OCI-LY3 (cell line): ENCODE measurements at regions not wholly inside any gene's neighbourhood (a gene's known extent, or its start where the extent isn't known, plus 50 kb on each side); places are given as distances from the start of the nearest gene placed in this dataset.

Experiments used
- H2AFZ ChIP-seq: fragments of 200-600, 300-600 bp; shearing (Covaris generic); 2 replicates; pipeline ENCODE4 v1.6.0; 2014; ENCODE audit warnings: antibody characterized with exemption, low read depth, low read length
- H3K27ac ChIP-seq: fragments of 200-600, 300-600 bp; sonication (generic); 2 replicates; pipeline ENCODE4 v1.5.1; 2014; ENCODE audit warnings: mild to moderate bottlenecking, low read length, moderate library complexity, mixed read lengths
- H3K27me3 ChIP-seq: fragments of 200-600, 300-600 bp; sonication (generic); 2 replicates; pipeline ENCODE4 v1.6.1; 2014; ENCODE audit warnings: low read depth, low read length, mixed read lengths
- H3K36me3 ChIP-seq: fragments of 200-600, 300-600 bp; sonication (generic); replicated peaks from 2 replicates; pipeline ENCODE3; 2014; ENCODE audit warnings: low read depth, low read length, mixed read lengths
- H3K4me1 ChIP-seq: fragments of 300-600, 200-600 bp; sonication (generic); 2 replicates; pipeline ENCODE4 v1.6.1; 2014; ENCODE audit warnings: low read length, mixed read lengths
- H3K4me2 ChIP-seq: fragments of 200-600, 300-600 bp; sonication (generic); 2 replicates; pipeline ENCODE4 v1.6.1; 2014; ENCODE audit warnings: low read length, mixed read lengths
- H3K4me3 ChIP-seq: fragments of 300-600, 200-600 bp; sonication (generic); 2 replicates; pipeline ENCODE4 v1.5.1; 2014; ENCODE audit warnings: antibody characterized with exemption, mild to moderate bottlenecking, low read length, moderate library complexity
- H3K79me2 ChIP-seq: fragments of 300-600, 200-600 bp; shearing (Covaris generic); 2 replicates; pipeline ENCODE4 v1.6.1; 2014; ENCODE audit warnings: mild to moderate bottlenecking, low read length, mixed read lengths
- H3K9ac ChIP-seq: fragments of 300-600, 200-600 bp; shearing (Covaris generic); 2 replicates; pipeline ENCODE4 v1.6.0; 2014; ENCODE audit warnings: mild to moderate bottlenecking, low read length, moderate library complexity
- H3K9me3 ChIP-seq: fragments of 200-600, 300-600 bp; shearing (Covaris generic); 2 replicates; pipeline ENCODE4 v1.6.1; 2014; ENCODE audit warnings: low read length, mixed read lengths; ENCODE audit not compliant: insufficient read depth
- H4K20me1 ChIP-seq: fragments of 200-600, 300-600 bp; sonication (generic); 2 replicates; pipeline ENCODE4 v1.6.1; 2016; ENCODE audit warnings: low read length, mixed read lengths; ENCODE audit not compliant: insufficient read depth
- EZH2phosphoT487 ChIP-seq: fragments of 200-600 bp; shearing (Covaris generic); IDR thresholded peaks from 2 replicates; pipeline ENCODE4 v1.6.1; 2018; ENCODE audit warnings: antibody characterized with exemption, mixed run types, low read depth
- TF ChIP-seq, protein P1 (sequence below): fragments of 200-600, 300-600 bp; sonication (generic); IDR thresholded peaks from 2 replicates; pipeline ENCODE4 v1.5.1; 2014; ENCODE audit warnings: antibody characterized with exemption, low read length, low read depth

DNA sequence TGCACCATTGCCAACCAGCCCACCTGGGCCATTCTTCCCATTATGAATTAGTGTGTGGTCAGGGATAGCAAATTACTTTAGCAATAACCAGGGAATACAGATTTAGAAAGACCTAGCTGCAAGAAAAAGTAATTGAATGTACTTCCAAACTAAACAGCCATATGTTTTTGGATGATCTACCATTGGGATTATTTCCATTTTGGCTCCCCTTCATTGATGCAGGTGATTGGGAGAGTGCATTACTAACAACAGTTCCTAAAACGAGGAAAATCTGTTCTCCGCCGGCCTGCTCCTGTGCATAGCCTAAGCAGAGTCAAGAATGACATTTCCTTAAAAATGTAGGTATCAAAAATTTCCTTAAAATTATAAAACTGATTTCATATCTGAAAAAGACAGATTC lies 58.5 kb downstream of the MAIP1 start:
- H3K36me3 ChIP-seq = no peaks in the 10 kb centered on the region
- TF ChIP-seq, protein P1, sequence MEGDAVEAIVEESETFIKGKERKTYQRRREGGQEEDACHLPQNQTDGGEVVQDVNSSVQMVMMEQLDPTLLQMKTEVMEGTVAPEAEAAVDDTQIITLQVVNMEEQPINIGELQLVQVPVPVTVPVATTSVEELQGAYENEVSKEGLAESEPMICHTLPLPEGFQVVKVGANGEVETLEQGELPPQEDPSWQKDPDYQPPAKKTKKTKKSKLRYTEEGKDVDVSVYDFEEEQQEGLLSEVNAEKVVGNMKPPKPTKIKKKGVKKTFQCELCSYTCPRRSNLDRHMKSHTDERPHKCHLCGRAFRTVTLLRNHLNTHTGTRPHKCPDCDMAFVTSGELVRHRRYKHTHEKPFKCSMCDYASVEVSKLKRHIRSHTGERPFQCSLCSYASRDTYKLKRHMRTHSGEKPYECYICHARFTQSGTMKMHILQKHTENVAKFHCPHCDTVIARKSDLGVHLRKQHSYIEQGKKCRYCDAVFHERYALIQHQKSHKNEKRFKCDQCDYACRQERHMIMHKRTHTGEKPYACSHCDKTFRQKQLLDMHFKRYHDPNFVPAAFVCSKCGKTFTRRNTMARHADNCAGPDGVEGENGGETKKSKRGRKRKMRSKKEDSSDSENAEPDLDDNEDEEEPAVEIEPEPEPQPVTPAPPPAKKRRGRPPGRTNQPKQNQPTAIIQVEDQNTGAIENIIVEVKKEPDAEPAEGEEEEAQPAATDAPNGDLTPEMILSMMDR = no peak
- TF ChIP-seq EZH2phosphoT487 = no peak
- no peak overlapping the region for H3K27ac ChIP-seq
- H3K4me2 ChIP-seq = no peak overlapping the region
- no peaks in the 10 kb centered on the region for H3K9me3 ChIP-seq
- H2AFZ ChIP-seq = no peak overlapping the region
- H3K9ac ChIP-seq = no peak overlapping the region
- H4K20me1 ChIP-seq = no peaks in the 10 kb centered on the region
- no peak overlapping the region for H3K4me3 ChIP-seq
- H3K79me2 ChIP-seq = no peaks in the 10 kb centered on the region
- H3K4me1 ChIP-seq = no peaks in the 10 kb centered on the region
- no peaks in the 10 kb centered on the region for H3K27me3 ChIP-seq

- Histone ChIP-seq H3K4me2 (no peak overlapping the region), H3K9ac (no peak overlapping the region)
Measured at GRCh38 chr2:200021449-200022114, 66.2 kb downstream of the MAIP1 start.

DNA sequence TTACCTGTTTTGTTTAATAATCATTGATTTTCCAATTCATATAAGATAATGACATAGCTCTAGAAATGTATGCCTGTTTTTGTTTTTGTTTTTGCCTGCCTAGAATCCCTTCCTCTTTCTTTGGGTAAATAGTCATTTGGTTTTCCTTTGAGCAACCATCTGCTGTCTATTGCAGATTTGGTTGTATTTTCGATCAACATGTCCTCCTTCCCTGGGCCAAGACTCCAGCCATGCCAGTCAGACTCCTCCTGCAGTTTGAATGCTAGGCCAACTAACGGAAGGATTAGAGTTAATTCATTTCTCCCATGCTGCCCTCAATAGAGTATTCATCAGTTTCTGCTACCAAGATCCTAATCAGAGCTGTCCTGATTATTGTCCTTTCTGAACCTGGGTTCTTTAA lies 67.1 kb downstream of the MAIP1 start:
- no peaks in the 10 kb centered on the region for H4K20me1 ChIP-seq
- no peaks in the 10 kb centered on the region for H3K79me2 ChIP-seq
- H3K9me3 ChIP-seq = no peaks in the 10 kb centered on the region
- H3K36me3 ChIP-seq = no peaks in the 10 kb centered on the region
- H3K9ac ChIP-seq = no peak overlapping the region
- H3K4me2 ChIP-seq = no peak overlapping the region
- H3K27me3 ChIP-seq = no peaks in the 10 kb centered on the region
- no peak overlapping the region for H3K4me3 ChIP-seq
- TF ChIP-seq, protein P1 = no peak
- TF ChIP-seq EZH2phosphoT487 = no peak
- H3K4me1 ChIP-seq = no peaks in the 10 kb centered on the region
- H2AFZ ChIP-seq = no peak overlapping the region
- H3K27ac ChIP-seq = no peak overlapping the region

More at GRCh38 chr2:200021449-200022114, 66.2 kb downstream of the MAIP1 start:
- no peaks in the 10 kb centered on the region for H3K9me3 ChIP-seq
- no peaks in the 10 kb centered on the region for H3K27me3 ChIP-seq
- H3K4me3 ChIP-seq = no peak overlapping the region
- no peaks in the 10 kb centered on the region for H3K4me1 ChIP-seq
- H3K36me3 ChIP-seq = no peaks in the 10 kb centered on the region
- no peak overlapping the region for H3K27ac ChIP-seq
- H2AFZ ChIP-seq = no peak overlapping the region
- no peaks in the 10 kb centered on the region for H4K20me1 ChIP-seq
- no peak for TF ChIP-seq EZH2phosphoT487
- TF ChIP-seq, protein P1 = no peak
- no peaks in the 10 kb centered on the region for H3K79me2 ChIP-seq

DNA sequence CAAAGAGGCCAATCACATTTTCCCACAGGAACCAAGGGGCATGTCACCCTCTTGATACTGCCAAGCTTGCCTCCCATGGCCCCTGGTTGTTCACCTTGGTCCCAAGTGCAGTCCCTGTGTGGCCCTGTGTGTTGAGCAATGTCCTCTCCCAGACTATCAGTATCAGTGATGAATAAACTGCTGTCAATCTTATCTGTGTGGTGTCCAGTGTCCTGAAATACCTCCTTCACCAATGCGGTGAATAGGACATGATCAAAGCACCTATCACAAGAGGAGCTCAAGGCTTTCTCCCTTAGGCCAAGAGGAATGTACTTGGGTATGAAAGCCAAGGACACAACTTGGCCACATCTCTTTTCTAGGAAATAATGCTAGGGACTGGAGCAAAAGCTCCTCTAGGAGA lies 68.2 kb downstream of the MAIP1 start:
- Histone ChIP-seq H3K4me1 (no peaks in the 10 kb centered on the region), H3K36me3 (no peaks in the 10 kb centered on the region)

More for the DNA sequence above, 68.2 kb downstream of the MAIP1 start:
- Histone ChIP-seq H3K9ac (no peak overlapping the region), H3K79me2 (no peaks in the 10 kb centered on the region), H3K27me3 (no peaks in the 10 kb centered on the region), H3K4me3 (no peak overlapping the region), H3K4me2 (no peak overlapping the region), H2AFZ (no peak overlapping the region), H3K9me3 (no peaks in the 10 kb centered on the region), H4K20me1 (no peaks in the 10 kb centered on the region), H3K27ac (no peak overlapping the region)
- no peak for TF ChIP-seq EZH2phosphoT487
- TF ChIP-seq, protein P1 = no peak
